Activated CD4-positive, alpha-beta T cell treated with anti-CD3 and anti-CD28 coated beads, Interleukin-10, Interleukin-2, amounts not matched to agents 100 ng/mL and 50 ng/mL, durations not matched to agents 16 hours and 8 hours (primary cell): ENCODE measurements at regions not wholly inside any gene's neighbourhood (a gene's known extent, or its start where the extent isn't known, plus 50 kb on each side); places are given as distances from the start of the nearest gene placed in this dataset.

Source experiments
- DNase-seq: peaks from one replicate; pipeline ENCODE4 v3.0.0-alpha.2; 2020

- no peak for DNase-seq
These were observed 127.4 kb upstream of the FAM83B start for GRCh38 chr6:54719131-54719530.

GRCh38 chr6:54719633-54720032, 126.9 kb upstream of the FAM83B start:
- no peak for DNase-seq

- DNase-seq: no peak
These were observed 124.2 kb upstream of the FAM83B start for GRCh38 chr6:54722328-54722727.

- DNase-seq: no peak
These were observed 116.9 kb upstream of the FAM83B start for GRCh38 chr6:54729716-54730115.

GRCh38 chr6:54730767-54731630, 115.6 kb upstream of the FAM83B start:
- no peak for DNase-seq

GRCh38 chr6:54737247-54737646, 109.3 kb upstream of the FAM83B start:
- peak; percentile 9 for DNase-seq

GRCh38 chr6:54747955-54748354, 98.6 kb upstream of the FAM83B start:
- DNase-seq: no peak

GRCh38 chr6:54754406-54754805, 92.2 kb upstream of the FAM83B start:
- no peak for DNase-seq

- no peak for DNase-seq
These were observed 88.2 kb upstream of the FAM83B start for GRCh38 chr6:54758340-54758739.

GRCh38 chr6:54768494-54768893, 78.1 kb upstream of the FAM83B start:
- DNase-seq: no peak

- DNase-seq: no peak
These were observed 76.2 kb upstream of the FAM83B start for GRCh38 chr6:54770328-54770727.

- DNase-seq: no peak
These were observed 74.6 kb upstream of the FAM83B start for GRCh38 chr6:54771968-54772367.

- no peak for DNase-seq
These were observed 74.0 kb upstream of the FAM83B start for GRCh38 chr6:54772610-54773009.

- DNase-seq: no peak
These were observed 71.0 kb upstream of the FAM83B start for GRCh38 chr6:54775576-54775975.

- no peak for DNase-seq
These were observed 69.7 kb upstream of the FAM83B start for GRCh38 chr6:54776891-54777290.

- DNase-seq: no peak
These were observed 67.8 kb upstream of the FAM83B start for GRCh38 chr6:54778731-54779130.

- DNase-seq: no peak
These were observed 62.6 kb upstream of the FAM83B start for GRCh38 chr6:54784011-54784410.

GRCh38 chr6:54786154-54786553, 60.4 kb upstream of the FAM83B start:
- no peak for DNase-seq

GRCh38 chr6:54787825-54788224, 58.7 kb upstream of the FAM83B start:
- no peak for DNase-seq
